ENCODE measurements at regions not wholly inside any gene's neighbourhood (a gene's known extent, or its start where the extent isn't known, plus 50 kb on each side); places are given as distances from the start of the nearest gene placed in this dataset.

- Histone ChIP-seq H3K27ac (no peak overlapping the region), H3K4me3 (no peak overlapping the region), H3K36me3 (no peaks in the 10 kb centered on the region), H3K27me3 (no peaks in the 10 kb centered on the region), H3K9me3 (peaks cover 0 to 9% (median 8%) of the 10 kb centered on the region in 3 donors), H3K4me1 (no peaks in the 10 kb centered on the region)
- DNase-seq, result no peak
- no peak for TF ChIP-seq CTCF (IDR thresholded peaks at IDR 0.05)
- intact Hi-C loops (cut with DNase I; ENCODE audit: low total_unique reads), result no loop called here
These were observed 222.1 kb upstream of the SULF2 start for GRCh38 chr20:48007351-48007750.

GRCh38 chr20:48006036-48006833 lies 221.0 kb upstream of the SULF2 start:
- no peak for TF ChIP-seq CTCF (IDR thresholded peaks at IDR 0.05)
- Histone ChIP-seq H3K27me3 (no peaks in the 10 kb centered on the region), H3K4me1 (no peaks in the 10 kb centered on the region), H3K4me3 (no peak overlapping the region), H3K36me3 (no peaks in the 10 kb centered on the region), H3K9me3 (no peaks in the 10 kb centered on the region), H3K27ac (no peak overlapping the region)
- DNase-seq, result no peak
- intact Hi-C loops (cut with DNase I; ENCODE audit: low total_unique reads), result no loop called here

GRCh38 chr20:48003021-48003420 lies 217.7 kb upstream of the SULF2 start:
- H3K27ac ChIP-seq, result no peak overlapping the region
- no peaks in the 10 kb centered on the region for H3K27me3 ChIP-seq
- TF ChIP-seq CTCF (IDR thresholded peaks at IDR 0.05), result no peak
- H3K4me3 ChIP-seq, result no peak overlapping the region
- intact Hi-C loops (cut with DNase I; ENCODE audit: low total_unique reads), result no loop called here
- no peaks in the 10 kb centered on the region for H3K9me3 ChIP-seq
- H3K36me3 ChIP-seq, result no peaks in the 10 kb centered on the region
- DNase-seq, result no peak
- H3K4me1 ChIP-seq, result no peaks in the 10 kb centered on the region

- no peak overlapping the region for H3K4me3 ChIP-seq
- H3K27me3 ChIP-seq, result no peaks in the 10 kb centered on the region
- intact Hi-C loops (cut with DNase I; ENCODE audit: low total_unique reads), result no loop called here
- H3K4me1 ChIP-seq, result no peaks in the 10 kb centered on the region
- H3K9me3 ChIP-seq, result no peaks in the 10 kb centered on the region
- no peak for DNase-seq
- TF ChIP-seq CTCF (IDR thresholded peaks at IDR 0.05), result no peak
- no peak overlapping the region for H3K27ac ChIP-seq
- H3K36me3 ChIP-seq, result no peaks in the 10 kb centered on the region
These were observed 217.3 kb upstream of the SULF2 start for GRCh38 chr20:48002517-48002970.

- H3K36me3 ChIP-seq, result no peaks in the 10 kb centered on the region
- H3K27ac ChIP-seq, result no peak overlapping the region
- no peak for TF ChIP-seq CTCF (IDR thresholded peaks at IDR 0.05)
- no peaks in the 10 kb centered on the region for H3K27me3 ChIP-seq
- DNase-seq, result no peak
- intact Hi-C loops (cut with DNase I; ENCODE audit: low total_unique reads), result no loop called here
- H3K4me1 ChIP-seq, result no peaks in the 10 kb centered on the region
- no peaks in the 10 kb centered on the region for H3K9me3 ChIP-seq
- no peak overlapping the region for H3K4me3 ChIP-seq
These were observed 213.9 kb upstream of the SULF2 start for GRCh38 chr20:47999166-47999565.
